Lower leg skin (tissue), 4 donors: ENCODE measurements at regions not wholly inside any gene's neighbourhood (a gene's known extent, or its start where the extent isn't known, plus 50 kb on each side); places are given as distances from the start of the nearest gene placed in this dataset.

Experiments
- DNase-seq, 2 donors: peaks; one replicate each; pipeline ENCODE4 v3.0.0-alpha.2; 2019; ENCODE audit warnings: low spot score in 2 of 2
- H3K4me3 ChIP-seq: fragments of 200-600 bp; sonication (generic); 2 replicates; pipeline ENCODE4 v1.5.1; 2017; ENCODE audit warnings: mild to moderate bottlenecking, low read depth; ENCODE audit not compliant: poor library complexity, severe bottlenecking
- CTCF ChIP-seq, 3 donors: fragments of 450-650 bp; IDR thresholded peaks; one replicate each; pipeline ENCODE4 v1.5.1; 2016; ENCODE audit warnings: antibody characterized with exemption in 3 of 3, mild to moderate bottlenecking in 3 of 3, moderate library complexity in 2 of 3
- POLR2A ChIP-seq, 2 donors: fragments of 450-650 bp; IDR thresholded peaks; one replicate each; pipeline ENCODE4 v1.6.1; 2016 to 2017; ENCODE audit warnings: antibody characterized with exemption in 2 of 2, mild to moderate bottlenecking in 1 of 2, moderate library complexity in 1 of 2
- WGBS, 2 donors: methylation state at CpG; one replicate each; pipeline ENCODE4 v1.1.5; 2018; 5-methylcytosine and 5-hydroxymethylcytosine counted together
- intact Hi-C: fragments of 100-400 bp; cut with DNase I; formaldehyde crosslinking; loops from one replicate; pipeline ENCODE4 v1.15.0; 2023; ENCODE audit warnings: low total_unique reads

DNA sequence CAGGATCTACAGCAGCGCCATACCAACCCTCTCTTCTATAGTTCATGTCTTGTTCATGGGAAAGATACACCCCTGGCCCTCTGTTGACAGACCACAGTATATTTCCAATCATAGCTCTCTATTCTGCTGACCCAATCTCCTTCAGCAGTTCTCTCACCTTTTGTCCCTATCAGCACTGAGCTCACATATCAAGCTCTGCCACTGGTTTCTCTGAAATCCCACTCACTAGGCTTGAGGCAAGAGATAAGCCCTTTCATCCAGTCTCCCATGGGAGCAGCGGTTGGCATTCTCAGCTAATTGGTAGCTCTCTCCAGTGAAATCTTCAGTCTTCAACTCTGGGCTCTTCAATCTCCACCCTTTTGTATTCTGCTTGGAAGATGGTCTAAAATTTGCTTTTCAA is 313.4 kb downstream of the GJA1 start:
- TF ChIP-seq CTCF (IDR thresholded peaks at IDR 0.05) (no peak), POLR2A (IDR thresholded peaks at IDR 0.05) (no peak)
- DNase-seq: no peak
- intact Hi-C loops: no loop called here
- 95 to 97% methylated on average over 2 of the region's 2 CpGs for WGBS, 2 donors
- no peak overlapping the region for H3K4me3 ChIP-seq

GRCh38 chr6:121755485-121755884 is 320.0 kb downstream of the GJA1 start:
- DNase-seq: no peak
- no peak overlapping the region for H3K4me3 ChIP-seq
- intact Hi-C loops: no loop called here
- no peak for TF ChIP-seq POLR2A (IDR thresholded peaks at IDR 0.05)
- TF ChIP-seq CTCF (IDR thresholded peaks at IDR 0.05): no peak
- 69 to 73% methylated on average over 1 of the region's 1 CpG for WGBS, 2 donors

DNA sequence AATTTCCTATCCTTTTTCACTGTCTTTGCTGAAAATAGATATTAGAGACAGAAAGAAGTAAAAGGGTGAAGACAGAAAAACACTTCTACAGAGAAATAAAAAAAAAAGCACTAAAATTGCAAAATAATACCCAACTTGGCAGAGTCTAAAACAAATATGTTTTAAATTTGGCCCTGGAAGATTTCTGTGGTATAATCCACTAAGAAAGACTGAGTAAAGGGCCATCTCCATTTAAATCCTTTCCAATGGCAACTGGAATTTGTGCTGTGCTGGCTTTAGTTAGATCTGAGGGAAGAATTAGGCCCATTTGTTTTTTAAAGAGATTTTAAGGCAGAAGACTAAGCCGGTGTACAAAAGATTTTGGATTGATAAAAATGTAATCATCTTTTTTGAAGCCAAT is 321.2 kb downstream of the GJA1 start:
- 27 to 33% methylated on average over 1 of the region's 1 CpG for WGBS, 2 donors
- TF ChIP-seq CTCF (IDR thresholded peaks at IDR 0.05): no peak
- TF ChIP-seq POLR2A (IDR thresholded peaks at IDR 0.05): no peak
- H3K4me3 ChIP-seq: no peak overlapping the region
- DNase-seq: no peak
- intact Hi-C loops: no loop called here

DNA sequence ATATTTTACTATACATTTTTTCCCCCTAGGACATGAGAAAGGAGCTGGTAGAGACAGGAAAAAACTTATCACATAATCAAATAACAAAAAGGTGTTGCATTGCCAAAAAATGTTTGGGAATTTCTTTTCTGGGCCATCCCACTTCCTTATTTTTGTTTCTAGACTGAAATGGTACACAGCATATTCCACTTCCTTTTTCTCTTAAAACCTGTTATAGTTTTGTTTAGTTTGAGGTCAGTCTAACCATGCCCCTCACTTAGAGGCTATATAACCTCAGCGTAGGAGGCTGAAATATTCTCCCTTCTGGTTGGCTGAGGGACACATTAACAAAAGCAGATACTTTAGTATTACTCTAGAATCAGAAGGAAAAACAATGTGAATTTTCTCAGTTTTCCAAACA is 323.9 kb downstream of the GJA1 start:
- no peak for DNase-seq
- WGBS, 2 donors: 72 to 79% methylated on average over 1 of the region's 1 CpG
- intact Hi-C loops: no loop called here
- no peak overlapping the region for H3K4me3 ChIP-seq
- TF ChIP-seq POLR2A (IDR thresholded peaks at IDR 0.05): no peak
- TF ChIP-seq CTCF (IDR thresholded peaks at IDR 0.05): no peak

GRCh38 chr6:121760191-121760590 is 324.7 kb downstream of the GJA1 start:
- TF ChIP-seq POLR2A (IDR thresholded peaks at IDR 0.05) (no peak), CTCF (IDR thresholded peaks at IDR 0.05) (no peak)
- intact Hi-C loops: no loop called here
- no peak overlapping the region for H3K4me3 ChIP-seq
- WGBS, 2 donors: 34 to 48% methylated on average over 10 to 11 of the region's 11 CpGs
- DNase-seq: peak in 1 of 2 donors; percentile 47

- TF ChIP-seq POLR2A (IDR thresholded peaks at IDR 0.05) (no peak), CTCF (IDR thresholded peaks at IDR 0.05) (no peak)
- 51 to 52% methylated on average over 5 of the region's 5 CpGs for WGBS, 2 donors
- DNase-seq: no peak
- H3K4me3 ChIP-seq: no peak overlapping the region
- intact Hi-C loops: no loop called here
These were observed 325.3 kb downstream of the GJA1 start for GRCh38 chr6:121760745-121761144.
